CMK (cell line): ENCODE measurements at regions not wholly inside any gene's neighbourhood (a gene's known extent, or its start where the extent isn't known, plus 50 kb on each side); places are given as distances from the start of the nearest gene placed in this dataset.

Experiments
- DNase-seq: peaks from one replicate; pipeline ENCODE4 v3.0.0-alpha.2; 2010; ENCODE audit warnings: low read depth

- no peak for DNase-seq
Observed at GRCh38 chr2:144875290-144875969, 355.5 kb upstream of the ZEB2 start.

- DNase-seq = no peak
Observed at GRCh38 chr2:144865670-144866069, 345.8 kb upstream of the ZEB2 start.

- DNase-seq = no peak
Observed at GRCh38 chr2:144859716-144860115, 339.8 kb upstream of the ZEB2 start.

GRCh38 chr2:144858211-144858610, 338.3 kb upstream of the ZEB2 start:
- no peak for DNase-seq

GRCh38 chr2:144854596-144854995, 334.7 kb upstream of the ZEB2 start:
- no peak for DNase-seq

- DNase-seq = no peak
Observed at GRCh38 chr2:144849612-144850011, 329.7 kb upstream of the ZEB2 start.

- peak; percentile 89 for DNase-seq
Observed at GRCh38 chr2:144848423-144848822, 328.5 kb upstream of the ZEB2 start.

GRCh38 chr2:144847347-144848080, 327.6 kb upstream of the ZEB2 start:
- DNase-seq = no peak

- no peak for DNase-seq
Observed at GRCh38 chr2:144836635-144837350, 316.9 kb upstream of the ZEB2 start.

- DNase-seq = no peak
Observed at GRCh38 chr2:144835634-144836350, 315.9 kb upstream of the ZEB2 start.

GRCh38 chr2:144834998-144835633, 315.2 kb upstream of the ZEB2 start:
- no peak for DNase-seq

- no peak for DNase-seq
Observed at GRCh38 chr2:144834363-144834762, 314.4 kb upstream of the ZEB2 start.

GRCh38 chr2:144833075-144833637, 313.2 kb upstream of the ZEB2 start:
- DNase-seq = no peak

GRCh38 chr2:144832048-144832447, 312.1 kb upstream of the ZEB2 start:
- no peak for DNase-seq

GRCh38 chr2:144830543-144830942, 310.6 kb upstream of the ZEB2 start:
- DNase-seq = no peak

- no peak for DNase-seq
Observed at GRCh38 chr2:144827404-144827803, 307.5 kb upstream of the ZEB2 start.

- DNase-seq = no peak
Observed at GRCh38 chr2:144826105-144826504, 306.2 kb upstream of the ZEB2 start.

- DNase-seq = no peak
Observed at GRCh38 chr2:144825331-144826020, 305.6 kb upstream of the ZEB2 start.

- no peak for DNase-seq
Observed at GRCh38 chr2:144824306-144825080, 304.6 kb upstream of the ZEB2 start.

- DNase-seq = no peak
Observed at GRCh38 chr2:144822966-144823365, 303.0 kb upstream of the ZEB2 start.
